A549 (cell line): ENCODE measurements at regions not wholly inside any gene's neighbourhood (a gene's known extent, or its start where the extent isn't known, plus 50 kb on each side); places are given as distances from the start of the nearest gene placed in this dataset.

Experiments
- ATAC-seq, 2 experiments: fragments of 200-7000 bp in 1 of 2; fragments of >200 bp in 1 of 2; cut with Nextera tagmentation in 1 of 2; cut with Tn5 transposase in 1 of 2; 3 replicates each; pipeline versions ENCODE4 v1.8.0 to v1.9.1; 2018 to 2020; ENCODE audit warnings: mild to moderate bottlenecking in 1 of 2, moderate library complexity in 1 of 2
- CTCF ChIA-PET: fragments of 300-600 bp; sonication (Branson Sonifier 250); formaldehyde crosslinking; extraction: SDS; loops from one replicate; lab custom pipeline; 2021; ENCODE audit warnings: antibody characterized with exemption, inconsistent platforms; lab: Yijun Ruan, JAX
- POLR2A ChIA-PET: fragments of 350-600 bp; formaldehyde crosslinking; extraction: SDS; loops from one replicate; lab custom pipeline; 2021; ENCODE audit warnings: antibody characterized with exemption, inconsistent platforms; lab: Yijun Ruan, JAX
- DNase-seq, 2 experiments: peaks; one replicate each; pipeline versions ENCODE4 v3.0.0 to v3.0.0-alpha.2; 2011 to 2016; ENCODE audit warnings: low read depth in 1 of 2, low spot score in 1 of 2
- FAIRE-seq: peaks from 2 replicates; lab custom pipeline; 2011; peaks lifted over from hg19 to GRCh38; lab: Jason Lieb, UNC
- H3K27ac ChIP-seq, 2 experiments: fragments of >200 bp; sonication (Bioruptor Twin); formaldehyde crosslinking; 3 replicates each; pipeline ENCODE4 v1.5.1; 2016 to 2017
- H3K4me1 ChIP-seq: fragments of >200 bp; sonication (Bioruptor Twin); formaldehyde crosslinking; 3 replicates; pipeline ENCODE4 v1.6.1; 2016
- H3K4me2 ChIP-seq: fragments of >200 bp; sonication (Bioruptor Twin); formaldehyde crosslinking; 3 replicates; pipeline ENCODE4 v1.6.1; 2016
- H3K4me3 ChIP-seq: fragments of >200 bp; sonication (Bioruptor Twin); formaldehyde crosslinking; 3 replicates; pipeline ENCODE4 v1.5.1; 2016
- H3K9me3 ChIP-seq: fragments of >200 bp; sonication (Bioruptor Twin); formaldehyde crosslinking; 3 replicates; pipeline ENCODE4 v1.6.1; 2016
- CBX8 ChIP-seq: fragments of 200-600 bp; sonication (generic); IDR thresholded peaks from 2 replicates; pipeline ENCODE4 v1.6.1; 2016
- CEBPB ChIP-seq, 2 experiments: fragments of >200 bp in 1 of 2; sonication (Bioruptor Twin) in 1 of 2; formaldehyde crosslinking in 1 of 2; IDR thresholded peaks; 2 replicates each; pipeline ENCODE4 v1.6.1; 2012 to 2016
- CHD2 ChIP-seq: fragments of 150-350 bp; IDR thresholded peaks from 2 replicates; pipeline ENCODE4 v1.6.1; 2014; ENCODE audit warnings: low read length; ENCODE audit not compliant: partially characterized antibody
- CHD4 ChIP-seq: fragments of 200-600 bp; sonication (generic); IDR thresholded peaks from 2 replicates; pipeline ENCODE4 v1.6.1; 2016; ENCODE audit warnings: antibody characterized with exemption, mild to moderate bottlenecking, borderline replicate concordance
- EHF ChIP-seq: fragments of 250-450 bp; sonication (Bioruptor Pico); IDR thresholded peaks from 2 replicates; pipeline ENCODE4 v1.5.0; 2020; ENCODE audit warnings: mild to moderate bottlenecking
- EP300 ChIP-seq, 2 experiments: fragments of >200 bp; sonication (Bioruptor Twin); formaldehyde crosslinking; IDR thresholded peaks; 2 replicates in 1 of 2; 3 replicates in 1 of 2; pipeline ENCODE4 v1.6.1; 2016 to 2017
- FOXS1 ChIP-seq: fragments of 250-450 bp; sonication (Bioruptor Pico); IDR thresholded peaks from 2 replicates; pipeline ENCODE4 v1.5.0; 2020; ENCODE audit warnings: mild to moderate bottlenecking, moderate library complexity
- GATA3 ChIP-seq: IDR thresholded peaks from 2 replicates; pipeline ENCODE4 v1.6.1; 2012; ENCODE audit warnings: borderline replicate concordance
- HEYL ChIP-seq: fragments of 250-450 bp; sonication (Bioruptor Pico); IDR thresholded peaks from 2 replicates; pipeline ENCODE4 v1.8.0; 2021; ENCODE audit warnings: mild to moderate bottlenecking, moderate library complexity
- HOXB5 ChIP-seq: fragments of 250-450 bp; sonication (Bioruptor Pico); IDR thresholded peaks from 2 replicates; pipeline ENCODE4 v1.5.0; 2020; ENCODE audit warnings: mild to moderate bottlenecking, moderate library complexity
- JUN ChIP-seq, 2 experiments: fragments of >200 bp; sonication (Bioruptor Twin); formaldehyde crosslinking; IDR thresholded peaks; 2 replicates in 1 of 2; 3 replicates in 1 of 2; pipeline ENCODE4 v1.6.1; 2016 to 2017
- JUNB ChIP-seq: fragments of >200 bp; sonication (Bioruptor Twin); formaldehyde crosslinking; IDR thresholded peaks from 2 replicates; pipeline ENCODE4 v1.6.1; 2016
- KDM5A ChIP-seq: fragments of 200-600 bp; sonication (generic); IDR thresholded peaks from 2 replicates; pipeline ENCODE4 v1.6.1; 2016; ENCODE audit warnings: antibody characterized with exemption, mild to moderate bottlenecking
- MAFK ChIP-seq: fragments of 450-650 bp; IDR thresholded peaks from 2 replicates; pipeline ENCODE4 v1.6.1; 2014; ENCODE audit not compliant: partially characterized antibody
- MAZ ChIP-seq: fragments of 150-350 bp; IDR thresholded peaks from 2 replicates; pipeline ENCODE4 v1.6.1; 2014; ENCODE audit warnings: antibody characterized with exemption, low read depth, low read length, borderline replicate concordance
- MYC ChIP-seq: IDR thresholded peaks from 2 replicates; pipeline ENCODE4 v1.6.1; 2012; ENCODE audit warnings: mild to moderate bottlenecking, inconsistent platforms, low read length, improper control_type of control experiment, borderline replicate concordance
- NFE2L2 ChIP-seq: fragments of 150-350 bp; conservative IDR thresholded peaks from 2 replicates; pipeline ENCODE4 v1.6.1; 2014; ENCODE audit warnings: low read length
- NPAS2 ChIP-seq: fragments of 250-450 bp; sonication (Bioruptor Pico); IDR thresholded peaks from 2 replicates; pipeline ENCODE4 v1.8.0; 2022; ENCODE audit warnings: mild to moderate bottlenecking, moderate library complexity, borderline replicate concordance
- NR3C1 ChIP-seq: fragments of >200 bp; sonication (Bioruptor Twin); formaldehyde crosslinking; IDR thresholded peaks from 3 replicates; pipeline ENCODE4 v1.6.1; 2017
- PHF8 ChIP-seq: fragments of 200-600 bp; sonication (generic); IDR thresholded peaks from 2 replicates; pipeline ENCODE4 v1.6.1; 2016; ENCODE audit warnings: low read depth, mild to moderate bottlenecking, antibody characterized with exemption, moderate library complexity, borderline replicate concordance
- RAD21 ChIP-seq, 2 experiments: fragments of >200 bp in 1 of 2; sonication (Bioruptor Twin) in 1 of 2; formaldehyde crosslinking in 1 of 2; IDR thresholded peaks in 1 of 2; conservative IDR thresholded peaks in 1 of 2; 2 replicates in 1 of 2; 3 replicates in 1 of 2; pipeline ENCODE4 v1.6.1; 2012 to 2018; ENCODE audit warnings: inconsistent platforms in 1 of 2
- RARB ChIP-seq: fragments of 250-450 bp; sonication (Bioruptor Pico); IDR thresholded peaks from 2 replicates; pipeline ENCODE4 v1.8.0; 2021; ENCODE audit warnings: mild to moderate bottlenecking, moderate library complexity
- ZC3H11A ChIP-seq: fragments of 450-650 bp; IDR thresholded peaks from 2 replicates; pipeline ENCODE4 v1.6.1; 2014; ENCODE audit warnings: antibody characterized with exemption, mild to moderate bottlenecking
- ZFP36 ChIP-seq: fragments of 450-650 bp; IDR thresholded peaks from 2 replicates; pipeline ENCODE4 v1.6.1; 2014; ENCODE audit warnings: borderline replicate concordance; ENCODE audit not compliant: partially characterized antibody
- ZNF302 ChIP-seq: fragments of 250-450 bp; sonication (Bioruptor Pico); IDR thresholded peaks from 2 replicates; pipeline ENCODE4 v1.9.0; 2021; ENCODE audit warnings: inconsistent platforms, mild to moderate bottlenecking, moderate library complexity
- WGBS: methylation state at CpG from one replicate; pipeline ENCODE4 v1.1.6; 2017; ENCODE audit errors: missing lambda C conversion rate; 5-methylcytosine and 5-hydroxymethylcytosine counted together
- TF ChIP-seq, protein P1 (sequence below): fragments of 150-350 bp; IDR thresholded peaks from 2 replicates; pipeline ENCODE4 v1.6.1; 2014; ENCODE audit warnings: low read depth, mild to moderate bottlenecking, low read length
- TF ChIP-seq, protein P2 (sequence below): fragments of >200 bp; sonication (Bioruptor Twin); formaldehyde crosslinking; IDR thresholded peaks from 3 replicates; pipeline ENCODE4 v1.5.1; 2016
- TF ChIP-seq, protein P3 (sequence below): IDR thresholded peaks from 2 replicates; pipeline ENCODE4 v1.6.1; 2012; ENCODE audit warnings: low read depth, borderline replicate concordance
- TF ChIP-seq, protein P4 (sequence below): fragments of 250-450 bp; sonication (Bioruptor Pico); IDR thresholded peaks from 2 replicates; pipeline ENCODE4 v1.5.0; 2021; ENCODE audit warnings: mild to moderate bottlenecking, moderate library complexity, borderline replicate concordance
- TF ChIP-seq, protein P5 (sequence below): fragments of 250-450 bp; sonication (Bioruptor Pico); IDR thresholded peaks from 2 replicates; pipeline ENCODE4 v1.5.0; 2020; ENCODE audit warnings: low read depth, mild to moderate bottlenecking, moderate library complexity

DNA sequence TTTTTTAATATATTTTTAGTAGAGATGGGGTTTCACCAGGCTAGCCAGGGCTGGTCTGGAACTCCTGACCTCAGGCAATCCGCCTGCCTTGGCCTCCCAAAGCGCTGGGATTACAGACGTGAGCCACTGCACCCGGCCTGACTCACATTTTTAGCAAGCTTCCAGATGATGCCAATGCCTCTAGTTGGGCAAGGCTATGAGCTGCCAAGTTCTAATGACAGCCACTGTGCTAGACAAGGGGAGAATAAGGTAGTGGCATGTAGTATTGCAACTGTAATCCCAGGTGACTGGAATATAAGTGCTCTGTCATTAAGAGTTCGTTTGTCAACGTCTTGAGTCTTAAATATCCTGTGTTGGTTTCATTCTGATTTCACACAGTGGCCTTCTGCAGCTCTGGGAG, 96.7 kb downstream of the SLIT2 start:
- CTCF ChIA-PET = no interaction called here
- Histone ChIP-seq H3K4me1 (no peaks in the 10 kb centered on the region), H3K4me2 (no peak overlapping the region), H3K9me3 (no peaks in the 10 kb centered on the region), H3K4me3 (no peak overlapping the region), H3K27ac (no peak overlapping the region)
- no peak for FAIRE-seq
- TF ChIP-seq, protein P1, sequence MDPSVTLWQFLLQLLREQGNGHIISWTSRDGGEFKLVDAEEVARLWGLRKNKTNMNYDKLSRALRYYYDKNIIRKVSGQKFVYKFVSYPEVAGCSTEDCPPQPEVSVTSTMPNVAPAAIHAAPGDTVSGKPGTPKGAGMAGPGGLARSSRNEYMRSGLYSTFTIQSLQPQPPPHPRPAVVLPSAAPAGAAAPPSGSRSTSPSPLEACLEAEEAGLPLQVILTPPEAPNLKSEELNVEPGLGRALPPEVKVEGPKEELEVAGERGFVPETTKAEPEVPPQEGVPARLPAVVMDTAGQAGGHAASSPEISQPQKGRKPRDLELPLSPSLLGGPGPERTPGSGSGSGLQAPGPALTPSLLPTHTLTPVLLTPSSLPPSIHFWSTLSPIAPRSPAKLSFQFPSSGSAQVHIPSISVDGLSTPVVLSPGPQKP = no peak
- TF ChIP-seq EHF (CRISPR knock-in tag) = no peak
- TF ChIP-seq, protein P2, sequence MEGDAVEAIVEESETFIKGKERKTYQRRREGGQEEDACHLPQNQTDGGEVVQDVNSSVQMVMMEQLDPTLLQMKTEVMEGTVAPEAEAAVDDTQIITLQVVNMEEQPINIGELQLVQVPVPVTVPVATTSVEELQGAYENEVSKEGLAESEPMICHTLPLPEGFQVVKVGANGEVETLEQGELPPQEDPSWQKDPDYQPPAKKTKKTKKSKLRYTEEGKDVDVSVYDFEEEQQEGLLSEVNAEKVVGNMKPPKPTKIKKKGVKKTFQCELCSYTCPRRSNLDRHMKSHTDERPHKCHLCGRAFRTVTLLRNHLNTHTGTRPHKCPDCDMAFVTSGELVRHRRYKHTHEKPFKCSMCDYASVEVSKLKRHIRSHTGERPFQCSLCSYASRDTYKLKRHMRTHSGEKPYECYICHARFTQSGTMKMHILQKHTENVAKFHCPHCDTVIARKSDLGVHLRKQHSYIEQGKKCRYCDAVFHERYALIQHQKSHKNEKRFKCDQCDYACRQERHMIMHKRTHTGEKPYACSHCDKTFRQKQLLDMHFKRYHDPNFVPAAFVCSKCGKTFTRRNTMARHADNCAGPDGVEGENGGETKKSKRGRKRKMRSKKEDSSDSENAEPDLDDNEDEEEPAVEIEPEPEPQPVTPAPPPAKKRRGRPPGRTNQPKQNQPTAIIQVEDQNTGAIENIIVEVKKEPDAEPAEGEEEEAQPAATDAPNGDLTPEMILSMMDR = no peak
- no peak for TF ChIP-seq CHD2
- TF ChIP-seq RARB (CRISPR knock-in tag) = no peak
- no peak for TF ChIP-seq MAZ
- TF ChIP-seq ZNF302 (CRISPR knock-in tag) = no peak
- no peak for TF ChIP-seq CBX8
- TF ChIP-seq ZFP36 = no peak
- no peak for TF ChIP-seq KDM5A
- TF ChIP-seq GATA3 = no peak
- TF ChIP-seq, protein P3, sequence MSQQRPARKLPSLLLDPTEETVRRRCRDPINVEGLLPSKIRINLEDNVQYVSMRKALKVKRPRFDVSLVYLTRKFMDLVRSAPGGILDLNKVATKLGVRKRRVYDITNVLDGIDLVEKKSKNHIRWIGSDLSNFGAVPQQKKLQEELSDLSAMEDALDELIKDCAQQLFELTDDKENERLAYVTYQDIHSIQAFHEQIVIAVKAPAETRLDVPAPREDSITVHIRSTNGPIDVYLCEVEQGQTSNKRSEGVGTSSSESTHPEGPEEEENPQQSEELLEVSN = no peak
- TF ChIP-seq FOXS1 (CRISPR knock-in tag) = no peak
- TF ChIP-seq PHF8 = no peak
- no peak for ATAC-seq
- DNase-seq = no peak
- POLR2A ChIA-PET = no interaction called here
- 0% methylated on average over 3 of the region's 6 CpGs for WGBS

DNA sequence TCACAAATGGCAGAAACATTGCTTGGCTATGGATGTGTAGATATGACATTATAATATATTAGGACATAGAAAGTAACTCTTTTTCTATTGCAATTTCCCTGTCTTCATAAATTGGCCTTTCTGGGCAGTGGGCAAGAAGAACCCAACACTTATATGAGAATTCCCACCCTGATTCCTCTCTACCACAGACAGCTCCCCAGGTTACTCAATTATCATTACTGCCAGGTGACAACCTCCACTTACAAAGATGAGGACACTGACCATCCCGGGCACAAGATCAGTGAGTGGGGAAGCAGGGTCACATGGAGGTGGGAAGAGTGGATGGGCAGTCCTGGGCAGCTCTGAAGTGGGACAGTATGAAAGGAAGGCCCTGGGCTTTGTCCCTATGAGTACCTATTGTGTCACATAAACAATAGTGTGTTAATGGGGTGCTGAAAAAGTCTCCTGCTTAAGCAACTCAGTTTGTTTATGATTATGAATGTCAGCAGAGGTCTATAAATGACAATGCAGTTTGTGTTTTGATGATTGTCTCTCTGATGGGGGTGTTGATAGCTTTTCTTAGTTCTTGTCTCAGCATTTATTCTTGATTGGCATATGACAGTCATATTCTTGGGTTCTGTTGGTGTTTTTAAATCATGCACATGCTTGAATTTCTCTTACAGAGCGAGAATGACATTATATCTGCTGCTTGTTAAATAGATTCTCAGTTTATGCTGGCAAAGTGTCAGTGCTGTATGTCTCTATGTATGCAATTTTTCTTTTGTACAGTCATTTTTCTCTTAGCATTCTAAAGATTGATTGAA, 99.9 kb downstream of the SLIT2 start:
- Histone ChIP-seq H3K4me2 (no peak overlapping the region), H3K4me3 (no peak overlapping the region), H3K4me1 (no peaks in the 10 kb centered on the region), H3K27ac (no peak overlapping the region), H3K9me3 (no peaks in the 10 kb centered on the region)
- FAIRE-seq (no peak), ATAC-seq (no peak), DNase-seq (no peak)
- no peak for TF ChIP-seq HEYL
- TF ChIP-seq MAFK = no peak
- no peak for TF ChIP-seq NFE2L2
- no peak for TF ChIP-seq RAD21 (conservative IDR thresholded peaks at IDR 0.05 in 1 of 2, IDR thresholded peaks at IDR 0.05 in 1 of 2)
- TF ChIP-seq MAZ = no peak
- TF ChIP-seq GATA3 = no peak
- no peak for TF ChIP-seq CEBPB (IDR thresholded peaks at IDR 0.05)
- ChIA-PET POLR2A (no interaction called here), CTCF (no interaction called here)
- 0% methylated on average over 2 of the region's 2 CpGs for WGBS

DNA sequence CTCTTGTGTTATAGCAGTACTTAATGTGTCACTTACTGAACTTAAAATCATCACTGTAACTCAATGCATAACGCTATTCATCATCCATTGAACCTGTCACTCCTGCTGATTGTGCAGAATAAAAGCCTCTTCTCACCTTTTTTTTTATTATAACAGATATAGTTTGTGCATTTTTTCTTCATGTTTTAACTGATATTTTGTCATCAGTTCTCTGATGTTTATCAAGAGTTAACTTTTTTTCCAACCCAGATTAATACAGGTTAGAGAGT, 100.4 kb downstream of the SLIT2 start:
- CTCF ChIA-PET = no interaction called here
- no peak overlapping the region for H3K27ac ChIP-seq
- DNase-seq = no peak
- no peak for ATAC-seq
- POLR2A ChIA-PET = no interaction called here
- TF ChIP-seq NFE2L2 = no peak
- TF ChIP-seq EP300 (IDR thresholded peaks at IDR 0.05) = no peak
- no peak for TF ChIP-seq NPAS2
- TF ChIP-seq HOXB5 (CRISPR knock-in tag) = no peak
- TF ChIP-seq MYC = no peak
- TF ChIP-seq JUNB = no peak
- no peak for TF ChIP-seq ZNF302 (CRISPR knock-in tag)
- no peak for TF ChIP-seq NR3C1
- TF ChIP-seq ZC3H11A = no peak
- TF ChIP-seq CHD4 = no peak
- TF ChIP-seq MAFK = no peak
- no peak for TF ChIP-seq KDM5A
- TF ChIP-seq JUN (IDR thresholded peaks at IDR 0.05) = no peak
- no peak for TF ChIP-seq PHF8
- TF ChIP-seq, protein P4, sequence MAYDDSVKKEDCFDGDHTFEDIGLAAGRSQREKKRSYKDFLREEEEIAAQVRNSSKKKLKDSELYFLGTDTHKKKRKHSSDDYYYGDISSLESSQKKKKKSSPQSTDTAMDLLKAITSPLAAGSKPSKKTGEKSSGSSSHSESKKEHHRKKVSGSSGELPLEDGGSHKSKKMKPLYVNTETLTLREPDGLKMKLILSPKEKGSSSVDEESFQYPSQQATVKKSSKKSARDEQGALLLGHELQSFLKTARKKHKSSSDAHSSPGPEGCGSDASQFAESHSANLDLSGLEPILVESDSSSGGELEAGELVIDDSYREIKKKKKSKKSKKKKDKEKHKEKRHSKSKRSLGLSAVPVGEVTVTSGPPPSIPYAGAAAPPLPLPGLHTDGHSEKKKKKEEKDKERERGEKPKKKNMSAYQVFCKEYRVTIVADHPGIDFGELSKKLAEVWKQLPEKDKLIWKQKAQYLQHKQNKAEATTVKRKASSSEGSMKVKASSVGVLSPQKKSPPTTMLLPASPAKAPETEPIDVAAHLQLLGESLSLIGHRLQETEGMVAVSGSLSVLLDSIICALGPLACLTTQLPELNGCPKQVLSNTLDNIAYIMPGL (CRISPR knock-in tag) = no peak
- TF ChIP-seq, protein P5, sequence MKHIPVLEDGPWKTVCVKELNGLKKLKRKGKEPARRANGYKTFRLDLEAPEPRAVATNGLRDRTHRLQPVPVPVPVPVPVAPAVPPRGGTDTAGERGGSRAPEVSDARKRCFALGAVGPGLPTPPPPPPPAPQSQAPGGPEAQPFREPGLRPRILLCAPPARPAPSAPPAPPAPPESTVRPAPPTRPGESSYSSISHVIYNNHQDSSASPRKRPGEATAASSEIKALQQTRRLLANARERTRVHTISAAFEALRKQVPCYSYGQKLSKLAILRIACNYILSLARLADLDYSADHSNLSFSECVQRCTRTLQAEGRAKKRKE (CRISPR knock-in tag) = no peak
- H3K4me2 ChIP-seq = no peak overlapping the region
- no peak overlapping the region for H3K4me3 ChIP-seq
- WGBS = 0% methylated on average over 1 of the region's 1 CpG
- no peak for FAIRE-seq
- no peaks in the 10 kb centered on the region for H3K9me3 ChIP-seq
- no peaks in the 10 kb centered on the region for H3K4me1 ChIP-seq
